Astrocyte (in vitro differentiated cells and primary cell): ENCODE measurements at regions not wholly inside any gene's neighbourhood (a gene's known extent, or its start where the extent isn't known, plus 50 kb on each side); places are given as distances from the start of the nearest gene placed in this dataset.

Experiments used
- DNase-seq: peaks from one replicate; pipeline ENCODE4 v3.0.0-alpha.2; 2010; ENCODE audit warnings: low read depth
- FAIRE-seq: peaks from 2 replicates; lab custom pipeline; 2011; peaks lifted over from hg19 to GRCh38; lab: Jason Lieb, UNC
- H2AFZ ChIP-seq: 2 replicates; pipeline ENCODE4 v1.6.0; 2012; ENCODE audit warnings: low read depth, low read length, inconsistent platforms
- H3K27ac ChIP-seq: 2 replicates; pipeline ENCODE4 v1.5.1; 2011; ENCODE audit warnings: low read depth, low read length, inconsistent platforms
- H3K27me3 ChIP-seq: 2 replicates; pipeline ENCODE4 v1.6.0; 2011; ENCODE audit warnings: low read length, inconsistent platforms; ENCODE audit not compliant: insufficient read depth
- H3K36me3 ChIP-seq: 2 replicates; pipeline ENCODE4 v1.5.1; 2011; ENCODE audit warnings: low read length, inconsistent platforms; ENCODE audit not compliant: insufficient read depth
- H3K4me1 ChIP-seq: 2 replicates; pipeline ENCODE4 v1.5.1; 2011; ENCODE audit warnings: low read length, inconsistent platforms; ENCODE audit not compliant: insufficient read depth
- H3K4me2 ChIP-seq: 2 replicates; pipeline ENCODE4 v1.6.0; 2012; ENCODE audit warnings: low read length, inconsistent platforms
- H3K4me3 ChIP-seq: 2 replicates; pipeline ENCODE4 v1.5.1; 2011; ENCODE audit warnings: low read depth, mild to moderate bottlenecking, low read length, inconsistent platforms; ENCODE audit not compliant: insufficient read depth
- H3K79me2 ChIP-seq: 2 replicates; pipeline ENCODE4 v1.6.0; 2012; ENCODE audit warnings: mild to moderate bottlenecking, low read length, inconsistent platforms; ENCODE audit not compliant: insufficient read depth
- H3K9ac ChIP-seq: 2 replicates; pipeline ENCODE4 v1.6.0; 2012; ENCODE audit warnings: mild to moderate bottlenecking, low read length, inconsistent platforms
- H3K9me3 ChIP-seq: 2 replicates; pipeline ENCODE4 v1.5.1; 2012; ENCODE audit warnings: low read depth, mild to moderate bottlenecking, low read length, inconsistent platforms; ENCODE audit not compliant: insufficient read depth
- H4K20me1 ChIP-seq: 2 replicates; pipeline ENCODE4 v1.6.0; 2012; ENCODE audit warnings: low read length, inconsistent platforms; ENCODE audit not compliant: insufficient read depth
- H3K27ac Mint-ChIP-seq: one replicate; pipeline ENCODE4 v1.8.0; 2021; ENCODE audit warnings: mild to moderate bottlenecking, mixed read lengths; ENCODE audit not compliant: unreplicated experiment
- H3K27me3 Mint-ChIP-seq: one replicate; pipeline ENCODE4 v1.8.0; 2021; ENCODE audit warnings: low read depth, mixed read lengths; ENCODE audit not compliant: unreplicated experiment
- H3K36me3 Mint-ChIP-seq: one replicate; pipeline ENCODE4 v1.8.0; 2021; ENCODE audit warnings: low read depth, mixed read lengths; ENCODE audit not compliant: unreplicated experiment
- H3K4me1 Mint-ChIP-seq: one replicate; pipeline ENCODE4 v1.8.0; 2021; ENCODE audit warnings: low read depth, mixed read lengths; ENCODE audit not compliant: unreplicated experiment
- H3K4me3 Mint-ChIP-seq: one replicate; pipeline ENCODE4 v1.8.0; 2021; ENCODE audit warnings: mild to moderate bottlenecking, moderate library complexity, mixed read lengths; ENCODE audit not compliant: unreplicated experiment
- H3K9me3 Mint-ChIP-seq: one replicate; pipeline ENCODE4 v1.8.0; 2021; ENCODE audit warnings: mild to moderate bottlenecking, mixed read lengths; ENCODE audit not compliant: unreplicated experiment
- EZH2 ChIP-seq: IDR thresholded peaks from 2 replicates; pipeline ENCODE4 v1.6.1; 2012; ENCODE audit warnings: mild to moderate bottlenecking, low read length, inconsistent platforms; ENCODE audit not compliant: insufficient read depth
- TF ChIP-seq, protein P1 (sequence below): IDR thresholded peaks from 2 replicates; pipeline ENCODE4 v1.5.1; 2011; ENCODE audit warnings: low read depth, mild to moderate bottlenecking, inconsistent platforms, low read length, moderate library complexity; ENCODE audit not compliant: insufficient read depth

DNA sequence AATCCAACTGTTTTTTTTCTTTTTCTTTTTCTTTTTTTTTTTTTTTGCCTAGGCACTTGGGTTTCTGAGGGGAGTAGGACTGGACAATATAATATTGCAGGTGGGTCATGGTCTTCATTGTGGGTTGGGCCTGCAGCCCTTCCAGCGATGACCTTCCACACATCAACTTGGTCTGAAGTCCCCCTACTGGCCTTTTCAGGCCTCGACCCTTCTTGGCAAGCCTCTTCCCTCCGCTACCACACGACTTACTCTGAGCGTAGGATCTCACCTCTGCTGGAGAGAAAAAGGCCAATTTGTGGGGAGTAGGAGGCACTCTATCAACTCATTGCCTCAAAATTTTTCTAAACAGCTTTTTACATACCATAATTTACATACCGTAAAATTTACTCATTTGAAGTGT lies 51.1 kb upstream of the GRIK3 start:
- Mint-ChIP-seq H3K36me3 (no peaks in the 10 kb centered on the region), H3K4me1 (no peaks in the 10 kb centered on the region), H3K9me3 (no peaks in the 10 kb centered on the region), H3K27ac (no peak overlapping the region), H3K4me3 (no peak overlapping the region), H3K27me3 (peaks cover 31% of the 10 kb centered on the region)
- H3K36me3 ChIP-seq = no peaks in the 10 kb centered on the region
- FAIRE-seq = no peak
- H3K9me3 ChIP-seq = no peaks in the 10 kb centered on the region
- TF ChIP-seq, protein P1, sequence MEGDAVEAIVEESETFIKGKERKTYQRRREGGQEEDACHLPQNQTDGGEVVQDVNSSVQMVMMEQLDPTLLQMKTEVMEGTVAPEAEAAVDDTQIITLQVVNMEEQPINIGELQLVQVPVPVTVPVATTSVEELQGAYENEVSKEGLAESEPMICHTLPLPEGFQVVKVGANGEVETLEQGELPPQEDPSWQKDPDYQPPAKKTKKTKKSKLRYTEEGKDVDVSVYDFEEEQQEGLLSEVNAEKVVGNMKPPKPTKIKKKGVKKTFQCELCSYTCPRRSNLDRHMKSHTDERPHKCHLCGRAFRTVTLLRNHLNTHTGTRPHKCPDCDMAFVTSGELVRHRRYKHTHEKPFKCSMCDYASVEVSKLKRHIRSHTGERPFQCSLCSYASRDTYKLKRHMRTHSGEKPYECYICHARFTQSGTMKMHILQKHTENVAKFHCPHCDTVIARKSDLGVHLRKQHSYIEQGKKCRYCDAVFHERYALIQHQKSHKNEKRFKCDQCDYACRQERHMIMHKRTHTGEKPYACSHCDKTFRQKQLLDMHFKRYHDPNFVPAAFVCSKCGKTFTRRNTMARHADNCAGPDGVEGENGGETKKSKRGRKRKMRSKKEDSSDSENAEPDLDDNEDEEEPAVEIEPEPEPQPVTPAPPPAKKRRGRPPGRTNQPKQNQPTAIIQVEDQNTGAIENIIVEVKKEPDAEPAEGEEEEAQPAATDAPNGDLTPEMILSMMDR = no peak
- no peak for TF ChIP-seq EZH2
- H4K20me1 ChIP-seq = no peaks in the 10 kb centered on the region
- no peaks in the 10 kb centered on the region for H3K27me3 ChIP-seq
- H3K4me1 ChIP-seq = no peaks in the 10 kb centered on the region
- no peak overlapping the region for H3K27ac ChIP-seq
- no peak overlapping the region for H2AFZ ChIP-seq
- no peak overlapping the region for H3K4me2 ChIP-seq
- no peak overlapping the region for H3K9ac ChIP-seq
- DNase-seq = no peak
- H3K79me2 ChIP-seq = no peaks in the 10 kb centered on the region
- H3K4me3 ChIP-seq = no peak overlapping the region

DNA sequence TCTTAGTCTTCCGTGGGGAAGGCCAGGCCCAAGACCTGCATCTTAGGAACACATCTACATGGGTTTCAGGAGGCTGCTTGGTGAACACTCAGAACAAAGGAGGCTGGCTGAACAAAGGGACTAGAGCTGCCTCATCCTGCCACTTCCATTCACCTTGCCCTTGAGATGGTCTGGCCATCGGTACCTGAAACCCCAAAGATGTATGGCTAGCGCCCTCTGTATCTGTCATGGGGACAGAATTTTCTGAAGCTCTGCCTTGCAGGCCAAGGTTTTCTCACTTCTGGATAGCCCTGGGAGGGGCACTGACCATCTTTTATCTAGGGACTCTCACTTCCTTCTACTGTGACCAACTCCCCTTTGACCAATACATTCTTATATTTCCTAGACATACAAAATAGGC lies 55.4 kb upstream of the GRIK3 start:
- FAIRE-seq (no peak), DNase-seq (no peak)
- no peak for TF ChIP-seq EZH2
- TF ChIP-seq, protein P1 = no peak
- Histone ChIP-seq H3K27ac (no peak overlapping the region), H2AFZ (no peak overlapping the region), H3K36me3 (no peaks in the 10 kb centered on the region), H3K27me3 (no peaks in the 10 kb centered on the region), H3K4me2 (no peak overlapping the region), H3K4me1 (no peaks in the 10 kb centered on the region), H3K9me3 (no peaks in the 10 kb centered on the region), H3K9ac (no peak overlapping the region), H3K4me3 (no peak overlapping the region), H3K79me2 (no peaks in the 10 kb centered on the region), H4K20me1 (no peaks in the 10 kb centered on the region)
- peaks cover 35% of the 10 kb centered on the region for H3K27me3 Mint-ChIP-seq
- H3K4me3 Mint-ChIP-seq = no peak overlapping the region
- no peak overlapping the region for H3K27ac Mint-ChIP-seq
- no peaks in the 10 kb centered on the region for H3K4me1 Mint-ChIP-seq
- no peaks in the 10 kb centered on the region for H3K9me3 Mint-ChIP-seq
- H3K36me3 Mint-ChIP-seq = no peaks in the 10 kb centered on the region

DNA sequence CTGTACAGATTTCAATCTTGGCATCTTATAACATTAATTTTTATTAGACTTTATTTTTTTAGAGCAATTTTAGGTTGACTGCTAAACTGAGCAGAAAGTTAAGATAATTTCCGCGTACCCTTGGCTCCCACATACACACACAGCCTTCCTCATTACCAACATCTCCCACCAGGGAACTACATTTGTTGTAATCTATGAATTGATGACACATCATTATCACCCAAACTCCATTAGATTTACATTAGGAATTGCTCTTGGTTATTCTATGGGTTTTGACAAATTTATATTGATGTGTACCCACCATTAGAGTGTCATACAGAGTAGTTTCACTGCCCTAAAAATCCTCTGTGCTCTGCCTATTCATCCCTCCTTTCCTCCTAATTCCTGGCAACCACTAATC lies 56.4 kb upstream of the GRIK3 start:
- Histone ChIP-seq H2AFZ (no peak overlapping the region), H3K9me3 (no peaks in the 10 kb centered on the region), H3K4me3 (no peak overlapping the region), H3K4me2 (no peak overlapping the region), H3K9ac (no peak overlapping the region), H3K36me3 (no peaks in the 10 kb centered on the region), H3K79me2 (no peaks in the 10 kb centered on the region), H3K27ac (no peak overlapping the region), H3K27me3 (no peaks in the 10 kb centered on the region), H4K20me1 (no peaks in the 10 kb centered on the region), H3K4me1 (no peaks in the 10 kb centered on the region)
- FAIRE-seq = no peak
- no peaks in the 10 kb centered on the region for H3K4me1 Mint-ChIP-seq
- no peaks in the 10 kb centered on the region for H3K9me3 Mint-ChIP-seq
- peaks cover 41% of the 10 kb centered on the region for H3K27me3 Mint-ChIP-seq
- DNase-seq = no peak
- no peaks in the 10 kb centered on the region for H3K36me3 Mint-ChIP-seq
- H3K4me3 Mint-ChIP-seq = no peak overlapping the region
- TF ChIP-seq, protein P1 = no peak
- no peak for TF ChIP-seq EZH2
- no peak overlapping the region for H3K27ac Mint-ChIP-seq
